ENCODE measurements at regions not wholly inside any gene's neighbourhood (a gene's known extent, or its start where the extent isn't known, plus 50 kb on each side); places are given as distances from the start of the nearest gene placed in this dataset.
"Not testable (repeated sequence)": the region's sequence is repeated elsewhere in the genome, so short reads cannot be mapped to it uniquely, and the experiment has no call there.

DNA sequence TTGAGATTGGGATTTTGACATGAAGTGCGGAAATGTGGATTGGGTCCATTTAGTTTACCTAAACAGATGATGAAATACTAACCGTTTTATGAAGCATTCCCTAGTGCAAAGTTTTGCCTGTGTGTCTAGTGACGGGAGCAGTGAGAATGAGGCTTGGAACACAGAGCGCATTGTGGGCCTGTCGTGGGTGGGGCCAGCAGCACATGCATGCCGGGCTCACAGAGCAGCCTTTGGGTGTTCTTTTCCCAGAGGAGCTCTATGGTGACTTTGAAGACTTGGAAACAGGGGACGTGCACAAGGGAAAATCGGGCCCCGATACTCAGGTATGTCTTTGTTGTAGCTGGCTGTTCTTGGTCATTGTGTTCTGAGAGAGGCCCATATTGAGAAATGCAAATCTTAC is 388.1 kb downstream of the GOLGA6L6 start:
- not testable (repeated sequence) for DNase-seq

- DNase-seq, result not testable (repeated sequence)
These were observed 392.9 kb downstream of the GOLGA6L6 start for GRCh38 chr15:20148679-20149078.

DNA sequence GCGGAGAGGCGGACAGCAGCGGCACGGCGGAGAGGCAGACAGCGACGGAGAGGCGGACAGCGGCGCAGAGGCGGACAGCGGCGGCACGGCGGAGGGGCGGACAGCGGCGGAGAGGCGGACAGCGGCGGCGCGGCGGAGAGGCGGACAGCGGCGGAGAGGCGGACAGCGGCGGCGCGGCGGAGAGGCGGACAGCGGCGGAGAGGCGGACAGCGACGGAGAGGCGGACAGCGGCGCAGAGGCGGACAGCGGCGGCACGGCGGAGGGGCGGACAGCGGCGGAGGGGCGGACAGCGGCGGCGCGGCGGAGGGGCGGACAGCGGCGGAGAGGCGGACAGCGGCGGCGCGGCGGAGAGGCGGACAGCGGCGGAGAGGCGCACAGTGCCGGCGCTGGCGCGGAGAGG is 393.6 kb downstream of the GOLGA6L6 start:
- not testable (repeated sequence) for DNase-seq

DNA sequence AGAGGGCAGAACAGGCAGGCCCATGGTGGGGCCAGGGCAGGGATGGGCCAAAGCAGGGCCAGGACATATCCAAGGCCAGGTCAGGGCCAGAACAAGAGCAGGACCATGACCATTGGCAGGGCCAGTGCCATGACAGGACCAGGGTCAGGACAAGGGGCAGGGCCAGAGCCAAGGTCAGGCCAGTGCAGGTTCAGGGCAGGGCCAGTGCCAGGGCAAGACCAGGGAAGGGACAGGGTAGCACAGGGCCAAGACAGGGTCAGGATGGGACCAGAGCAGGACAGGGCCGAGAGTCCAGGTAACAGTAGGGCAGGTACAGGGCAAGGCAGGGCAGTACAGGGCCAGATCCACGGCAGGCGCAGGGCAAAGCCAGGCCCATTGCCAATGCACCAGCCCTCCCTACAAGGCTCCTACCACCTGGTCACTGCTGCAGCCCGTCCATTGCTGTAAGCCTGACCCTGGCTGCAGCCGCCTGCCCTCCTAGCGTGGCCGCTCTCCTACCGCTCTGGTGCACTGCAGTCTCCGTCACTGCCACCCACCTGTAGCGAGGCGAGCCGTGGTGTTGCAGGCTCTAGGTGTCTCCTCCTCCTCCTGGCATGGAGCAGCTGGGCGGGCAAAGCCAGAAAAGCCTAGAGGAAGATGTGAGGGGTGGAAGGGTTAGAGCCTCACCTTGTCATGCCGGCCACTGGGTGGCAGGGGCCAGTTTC is 397.1 kb downstream of the GOLGA6L6 start:
- DNase-seq, result not testable (repeated sequence)

GRCh38 chr15:20142906-20143305 is 398.7 kb downstream of the GOLGA6L6 start:
- not testable (repeated sequence) for DNase-seq

DNA sequence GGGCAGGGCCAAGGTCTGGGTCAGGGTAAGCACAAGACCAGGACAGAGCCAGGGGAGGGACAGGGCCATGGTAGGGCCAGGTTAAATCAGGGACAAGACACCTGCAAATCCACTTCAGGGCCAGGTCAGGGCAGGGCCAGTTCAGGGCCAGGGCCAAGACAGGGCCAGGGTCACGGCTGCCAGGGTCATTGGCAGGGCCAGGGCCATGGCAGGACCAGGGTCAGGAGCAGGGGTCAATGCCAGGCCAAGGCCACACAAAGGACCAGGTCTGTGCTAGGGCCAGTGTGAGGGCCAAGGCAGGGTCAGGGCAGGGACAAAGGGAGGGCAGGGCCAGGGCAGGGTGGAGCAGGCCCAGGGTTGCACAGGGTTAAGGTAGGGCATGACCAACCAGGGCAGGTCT is 399.2 kb downstream of the GOLGA6L6 start:
- not testable (repeated sequence) for DNase-seq

DNA sequence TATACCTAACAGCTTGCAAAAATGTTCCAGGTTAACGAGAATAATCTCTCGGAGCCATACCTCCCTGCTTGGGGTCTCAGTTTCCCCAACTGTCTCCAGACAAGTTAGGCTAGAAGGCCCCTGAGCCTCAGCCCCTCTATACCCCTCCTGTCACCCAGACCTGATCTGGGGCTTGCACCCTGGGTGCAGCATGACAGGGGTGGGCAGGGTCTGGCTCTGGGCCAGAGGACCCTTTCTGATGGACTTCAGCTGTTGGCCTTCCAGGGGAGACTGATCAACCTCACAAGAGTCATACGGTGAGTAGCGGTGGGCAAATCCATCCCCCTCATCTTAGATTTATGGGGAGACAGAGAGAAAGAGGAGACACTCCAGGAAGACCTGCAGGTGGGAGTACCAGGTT is 416.9 kb downstream of the GOLGA6L6 start:
- not testable (repeated sequence) for DNase-seq

DNA sequence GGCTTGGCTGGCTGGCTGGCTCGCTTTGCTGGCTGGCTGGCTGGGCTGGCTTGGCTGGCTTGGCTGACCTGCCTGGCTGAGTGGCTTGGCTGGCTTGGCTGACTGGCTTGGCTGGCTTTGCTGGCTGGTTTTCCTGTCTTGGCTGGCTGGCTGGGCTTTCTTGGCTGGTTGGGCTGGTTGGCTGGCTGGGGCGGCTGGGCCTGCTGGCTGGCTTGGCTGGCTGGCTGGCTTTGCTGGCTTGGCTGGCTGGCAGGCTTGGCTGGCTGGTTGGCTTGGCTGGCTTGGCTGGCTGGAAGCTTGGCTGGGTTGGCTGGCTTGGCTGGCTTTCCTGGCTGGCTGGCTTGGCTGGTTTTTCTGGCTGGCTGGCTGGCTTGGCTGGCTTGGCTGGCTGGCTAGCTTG is 435.6 kb downstream of the GOLGA6L6 start:
- no peak for DNase-seq

GRCh38 chr15:20105011-20105990 is 436.3 kb downstream of the GOLGA6L6 start:
- DNase-seq, result not testable (repeated sequence)

DNA sequence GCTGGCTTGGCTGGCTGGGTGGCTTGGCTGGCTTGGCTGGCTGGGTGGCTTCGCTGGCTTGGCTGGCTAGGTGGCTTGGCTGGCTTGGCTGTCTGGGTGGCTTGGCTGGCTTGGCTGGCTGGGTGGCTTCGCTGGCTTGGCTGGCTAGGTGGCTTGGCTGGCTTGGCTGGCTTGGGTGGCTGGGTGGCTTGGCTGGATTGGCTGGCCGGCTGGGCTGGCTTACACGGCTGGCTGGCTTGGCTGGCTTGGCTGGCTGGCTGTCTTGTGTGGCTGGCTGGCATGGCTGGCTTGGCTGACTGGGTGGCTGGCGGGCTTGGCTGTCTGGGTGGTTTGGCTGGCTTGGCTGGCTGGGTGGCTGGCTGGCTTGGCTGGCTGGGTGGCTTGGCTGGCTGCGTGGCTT is 437.0 kb downstream of the GOLGA6L6 start:
- not testable (repeated sequence) for DNase-seq

DNA sequence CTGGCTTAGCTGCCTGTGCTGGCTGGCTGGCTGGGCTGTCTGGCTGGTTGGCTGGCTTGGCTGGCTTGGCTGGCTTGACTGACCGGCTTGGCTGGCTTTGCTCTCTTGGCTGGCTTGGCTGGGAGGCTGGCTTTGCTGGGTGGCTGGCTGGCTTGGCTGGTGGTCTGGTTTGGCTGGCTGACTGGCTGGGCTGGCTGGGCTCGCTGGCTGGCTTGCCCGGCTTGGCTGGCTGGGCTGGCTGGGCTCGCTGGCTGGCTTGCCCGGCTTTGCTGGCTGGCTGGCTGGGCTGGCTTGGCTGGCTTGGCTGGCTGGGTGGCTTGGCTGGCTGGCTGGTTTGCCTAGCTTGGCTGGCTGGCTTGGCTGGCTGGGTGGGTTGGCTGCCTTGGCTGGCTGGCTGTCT is 438.7 kb downstream of the GOLGA6L6 start:
- DNase-seq, result not testable (repeated sequence)

DNA sequence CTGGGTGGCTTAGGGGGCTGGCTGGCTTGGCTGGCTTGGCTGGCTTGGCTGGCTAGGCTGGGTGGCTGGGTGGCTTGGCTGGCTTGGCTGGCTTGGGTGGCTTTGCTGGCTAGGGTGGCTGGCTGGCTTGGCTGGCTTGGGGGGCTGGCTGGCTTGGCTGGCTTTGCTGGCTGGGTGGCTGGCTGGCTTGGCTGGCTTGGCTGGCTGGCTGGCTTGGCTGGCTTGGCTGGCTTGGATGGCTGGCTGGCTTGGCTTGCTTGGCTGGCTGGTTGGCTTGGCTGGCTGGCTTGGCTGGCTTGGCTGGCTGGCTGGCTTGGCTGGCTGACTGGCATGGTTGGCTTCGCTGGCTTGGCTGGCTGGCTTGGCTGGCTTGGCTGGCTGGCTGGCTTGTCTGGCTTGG is 439.4 kb downstream of the GOLGA6L6 start:
- DNase-seq, result not testable (repeated sequence)

GRCh38 chr15:20101281-20101680 is 440.3 kb downstream of the GOLGA6L6 start:
- DNase-seq, result not testable (repeated sequence)

- not testable (repeated sequence) for DNase-seq
These were observed 440.9 kb downstream of the GOLGA6L6 start for GRCh38 chr15:20100604-20101270.

DNA sequence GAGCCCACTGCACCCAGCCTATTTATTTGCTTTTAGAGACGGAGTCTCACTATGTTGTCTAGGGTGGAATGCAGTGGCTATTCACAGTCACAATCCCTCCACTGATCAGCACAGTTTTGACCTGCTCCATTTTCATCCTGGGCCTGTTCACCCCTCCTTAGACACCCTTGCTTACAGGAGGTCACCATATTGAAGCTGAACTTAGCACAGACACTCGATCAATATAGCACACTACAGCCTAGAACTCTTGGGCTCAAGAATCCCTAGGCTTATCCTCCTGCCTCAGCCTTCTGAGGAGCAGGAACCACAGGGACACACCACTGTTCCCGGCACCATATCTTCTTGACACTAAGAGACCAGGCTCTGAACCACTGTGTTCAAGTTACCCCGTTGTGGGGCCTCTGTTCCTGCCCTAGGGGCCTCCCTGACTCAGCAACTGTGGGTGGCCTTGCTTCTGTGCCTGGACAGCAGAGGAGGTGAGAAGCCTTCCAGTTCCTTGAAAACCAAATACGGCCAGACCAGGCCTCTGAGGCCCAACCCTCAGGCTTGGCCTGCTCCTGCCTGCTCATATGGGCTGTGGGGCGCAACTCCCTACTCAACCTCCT is 445.8 kb downstream of the GOLGA6L6 start:
- not testable (repeated sequence) for DNase-seq

DNA sequence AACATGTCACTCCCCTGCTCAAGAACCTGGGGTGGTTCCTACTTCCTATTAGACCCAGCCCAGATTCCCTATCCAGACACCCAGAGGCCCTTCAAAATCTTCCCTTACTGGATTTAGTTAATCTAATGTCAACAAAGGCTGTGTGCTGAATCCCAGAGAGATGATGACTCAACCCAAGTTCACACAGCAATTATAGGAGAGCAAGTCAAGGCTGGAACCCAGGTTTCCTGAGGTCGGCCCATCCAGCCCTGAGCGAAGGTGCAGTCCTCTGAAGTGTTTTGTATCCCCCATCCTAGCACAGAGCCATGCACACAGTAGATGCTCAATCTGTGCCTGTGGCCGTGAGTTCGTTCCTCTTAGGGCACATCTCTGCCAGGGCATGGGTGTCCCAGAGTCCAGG is 452.1 kb downstream of the GOLGA6L6 start:
- DNase-seq, result not testable (repeated sequence)

- DNase-seq, result not testable (repeated sequence)
These were observed 457.6 kb downstream of the GOLGA6L6 start for GRCh38 chr15:20084026-20084425.

- not testable (repeated sequence) for DNase-seq
These were observed 467.5 kb downstream of the GOLGA6L6 start for GRCh38 chr15:20074082-20074481.

GRCh38 chr15:20069043-20069442 is 472.6 kb downstream of the GOLGA6L6 start:
- not testable (repeated sequence) for DNase-seq

GRCh38 chr15:20066173-20066572 is 475.4 kb downstream of the GOLGA6L6 start:
- not testable (repeated sequence) for DNase-seq

GRCh38 chr15:20065508-20065907 is 476.1 kb downstream of the GOLGA6L6 start:
- not testable (repeated sequence) for DNase-seq

GRCh38 chr15:20063167-20063566 is 478.4 kb downstream of the GOLGA6L6 start:
- DNase-seq, result not testable (repeated sequence)

- DNase-seq, result not testable (repeated sequence)
These were observed 480.8 kb downstream of the GOLGA6L6 start for GRCh38 chr15:20060838-20061237.

Measured in NCI-H82 (cell line).